DOHH2 (cell line): ENCODE measurements at regions not wholly inside any gene's neighbourhood (a gene's known extent, or its start where the extent isn't known, plus 50 kb on each side); places are given as distances from the start of the nearest gene placed in this dataset.

Experiments used
- H3F3A ChIP-seq: fragments of 200-600 bp; sonication (generic), shearing (Covaris generic); 2 replicates; pipeline ENCODE4 v1.6.0; 2016; ENCODE audit warnings: antibody characterized with exemption, mild to moderate bottlenecking; ENCODE audit not compliant: control insufficient read depth, insufficient read depth
- H3K27ac ChIP-seq: fragments of 200-600 bp; sonication (generic); 2 replicates; pipeline ENCODE4 v1.5.1; 2014; ENCODE audit warnings: low read depth, mild to moderate bottlenecking, low read length, moderate library complexity
- H3K27me3 ChIP-seq: fragments of 200-600 bp; sonication (generic); 2 replicates; pipeline ENCODE4 v1.6.1; 2014; ENCODE audit warnings: mild to moderate bottlenecking, low read length, mixed read lengths; ENCODE audit not compliant: control insufficient read depth
- H3K36me3 ChIP-seq: fragments of 200-600 bp; sonication (generic); 2 replicates; pipeline ENCODE4 v1.6.1; 2014; ENCODE audit warnings: mild to moderate bottlenecking, low read length, moderate library complexity, mixed read lengths; ENCODE audit not compliant: control insufficient read depth
- H3K4me1 ChIP-seq: fragments of 200-600 bp; sonication (generic); 2 replicates; pipeline ENCODE4 v1.6.1; 2014; ENCODE audit warnings: mild to moderate bottlenecking, low read length, mixed read lengths; ENCODE audit not compliant: control insufficient read depth
- H3K4me2 ChIP-seq: fragments of 200-600 bp; sonication (generic); 2 replicates; pipeline ENCODE4 v1.6.0; 2014; ENCODE audit warnings: mild to moderate bottlenecking, low read length, moderate library complexity
- H3K4me3 ChIP-seq: fragments of 200-600 bp; sonication (generic); 2 replicates; pipeline ENCODE4 v1.5.1; 2014; ENCODE audit warnings: mild to moderate bottlenecking, low read length, mixed read lengths
- H3K79me2 ChIP-seq: fragments of 200-600 bp; sonication (generic); 2 replicates; pipeline ENCODE4 v1.6.1; 2014; ENCODE audit warnings: mild to moderate bottlenecking, low read length, mixed read lengths; ENCODE audit not compliant: control insufficient read depth
- H3K9me2 ChIP-seq: fragments of 200-600 bp; sonication (generic); replicated peaks from 2 replicates; pipeline ENCODE4 v1.6.1; 2014; ENCODE audit warnings: mild to moderate bottlenecking, low read length, mixed read lengths; ENCODE audit not compliant: control insufficient read depth
- H3K9me3 ChIP-seq: fragments of 200-600 bp; sonication (generic); 2 replicates; pipeline ENCODE4 v1.6.1; 2014; ENCODE audit warnings: antibody characterized with exemption, low read length, mixed read lengths; ENCODE audit not compliant: control insufficient read depth, insufficient read depth
- H4K20me1 ChIP-seq: fragments of 200-600 bp; sonication (generic); 2 replicates; pipeline ENCODE4 v1.6.0; 2014; ENCODE audit warnings: low read depth, mild to moderate bottlenecking, antibody characterized with exemption, low read length, moderate library complexity; ENCODE audit not compliant: control insufficient read depth, insufficient read depth
- EZH2phosphoT487 ChIP-seq: fragments of 200-600 bp; sonication (generic); IDR thresholded peaks from 2 replicates; pipeline ENCODE4 v1.6.1; 2017; ENCODE audit warnings: borderline replicate concordance, mild to moderate bottlenecking, antibody characterized with exemption, low read length, moderate library complexity, mixed read lengths
- TF ChIP-seq, protein P1 (sequence below): fragments of 200-600 bp; sonication (generic); IDR thresholded peaks from one replicate; pipeline ENCODE4 v1.5.1; 2014; ENCODE audit warnings: antibody characterized with exemption, mild to moderate bottlenecking, low read depth, low read length; ENCODE audit not compliant: poor library complexity, severe bottlenecking

DNA sequence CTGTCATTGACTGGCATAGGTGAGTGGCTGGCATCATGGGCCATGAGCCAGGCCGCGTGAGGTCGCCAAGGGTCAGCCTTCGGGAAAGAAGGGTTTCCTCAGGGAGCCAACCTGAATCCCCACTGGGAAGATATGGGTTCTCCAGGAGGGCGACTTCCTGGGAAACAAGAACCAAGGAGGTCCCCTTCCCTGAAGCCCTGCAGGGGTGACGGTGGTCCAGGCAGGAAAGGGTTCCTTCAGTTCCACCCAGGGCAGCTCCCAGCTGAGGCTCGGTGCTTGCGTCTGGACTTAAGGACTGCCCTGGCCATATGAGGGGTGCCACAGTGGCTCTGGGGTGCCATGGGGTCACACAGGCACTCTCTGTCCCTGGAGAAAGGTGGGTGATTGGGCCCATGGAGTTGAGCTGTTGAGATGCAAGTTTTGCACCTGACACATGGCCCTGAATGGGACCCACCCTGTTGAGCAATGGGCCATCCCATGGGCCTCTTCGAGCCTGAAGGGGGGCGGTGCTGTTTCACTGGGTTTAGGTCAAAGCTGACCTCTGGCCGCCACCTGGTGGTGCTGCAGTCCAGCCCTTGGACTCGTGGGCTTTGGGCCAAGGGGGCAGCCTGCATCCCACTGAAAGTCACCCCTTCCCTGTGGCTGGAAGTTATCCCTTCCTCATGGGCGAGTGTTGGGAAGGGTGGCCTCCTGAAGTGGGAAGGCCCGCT is 228.1 kb downstream of the SNRPN start:
- Histone ChIP-seq H3F3A (no peaks in the 10 kb centered on the region), H3K9me3 (peaks cover 58% of the 10 kb centered on the region; the same call in 1 of the 2 replicates), H3K27me3 (no peaks in the 10 kb centered on the region), H3K4me3 (no peak overlapping the region), H3K79me2 (no peaks in the 10 kb centered on the region), H3K4me1 (no peaks in the 10 kb centered on the region), H3K36me3 (no peaks in the 10 kb centered on the region), H3K27ac (no peak overlapping the region), H3K4me2 (no peak overlapping the region), H3K9me2 (no peaks in the 10 kb centered on the region), H4K20me1 (no peaks in the 10 kb centered on the region)
- no peak for TF ChIP-seq EZH2phosphoT487
- TF ChIP-seq, protein P1, sequence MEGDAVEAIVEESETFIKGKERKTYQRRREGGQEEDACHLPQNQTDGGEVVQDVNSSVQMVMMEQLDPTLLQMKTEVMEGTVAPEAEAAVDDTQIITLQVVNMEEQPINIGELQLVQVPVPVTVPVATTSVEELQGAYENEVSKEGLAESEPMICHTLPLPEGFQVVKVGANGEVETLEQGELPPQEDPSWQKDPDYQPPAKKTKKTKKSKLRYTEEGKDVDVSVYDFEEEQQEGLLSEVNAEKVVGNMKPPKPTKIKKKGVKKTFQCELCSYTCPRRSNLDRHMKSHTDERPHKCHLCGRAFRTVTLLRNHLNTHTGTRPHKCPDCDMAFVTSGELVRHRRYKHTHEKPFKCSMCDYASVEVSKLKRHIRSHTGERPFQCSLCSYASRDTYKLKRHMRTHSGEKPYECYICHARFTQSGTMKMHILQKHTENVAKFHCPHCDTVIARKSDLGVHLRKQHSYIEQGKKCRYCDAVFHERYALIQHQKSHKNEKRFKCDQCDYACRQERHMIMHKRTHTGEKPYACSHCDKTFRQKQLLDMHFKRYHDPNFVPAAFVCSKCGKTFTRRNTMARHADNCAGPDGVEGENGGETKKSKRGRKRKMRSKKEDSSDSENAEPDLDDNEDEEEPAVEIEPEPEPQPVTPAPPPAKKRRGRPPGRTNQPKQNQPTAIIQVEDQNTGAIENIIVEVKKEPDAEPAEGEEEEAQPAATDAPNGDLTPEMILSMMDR = no peak

DNA sequence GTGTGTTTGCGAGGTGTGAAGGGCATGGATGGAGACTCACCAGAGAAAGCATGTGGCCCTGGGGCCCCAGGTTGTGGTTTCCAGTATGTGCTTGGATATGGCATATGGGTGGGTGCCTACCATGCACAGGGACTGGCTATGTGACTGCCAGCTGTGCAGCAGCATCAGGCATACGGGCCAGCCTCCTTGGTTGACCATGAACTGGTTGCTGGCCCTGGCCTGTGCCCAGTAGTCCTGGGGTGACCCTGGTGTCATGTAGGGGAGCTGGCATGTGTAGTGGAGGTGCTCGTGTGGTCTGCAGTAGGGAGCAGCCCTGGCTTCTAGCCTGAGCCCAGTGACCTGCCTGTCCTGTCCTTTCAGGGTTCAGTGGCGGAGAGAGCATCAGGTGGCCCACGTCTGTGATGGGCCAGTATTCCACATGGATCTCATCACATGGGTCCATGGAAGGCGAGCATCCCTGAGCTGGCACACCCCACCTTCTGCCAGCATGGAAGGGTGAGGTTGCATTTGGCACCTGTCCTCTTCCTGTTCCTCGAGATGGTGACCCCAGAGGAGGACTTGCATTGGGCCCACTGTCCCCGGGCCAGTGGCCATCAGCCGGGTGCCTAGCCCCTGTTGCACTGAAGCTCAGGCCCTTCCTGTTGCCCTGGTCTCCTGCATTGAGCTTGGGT is 228.9 kb downstream of the SNRPN start:
- no peak overlapping the region for H3K27ac ChIP-seq
- no peak overlapping the region for H3K4me3 ChIP-seq
- no peaks in the 10 kb centered on the region for H4K20me1 ChIP-seq
- TF ChIP-seq, protein P1 = no peak
- no peak for TF ChIP-seq EZH2phosphoT487
- no peaks in the 10 kb centered on the region for H3K36me3 ChIP-seq
- no peaks in the 10 kb centered on the region for H3K27me3 ChIP-seq
- H3K9me2 ChIP-seq = no peaks in the 10 kb centered on the region
- no peaks in the 10 kb centered on the region for H3K79me2 ChIP-seq
- no peaks in the 10 kb centered on the region for H3F3A ChIP-seq
- H3K9me3 ChIP-seq = peaks cover 57% of the 10 kb centered on the region; the same call in 1 of the 2 replicates
- H3K4me2 ChIP-seq = no peak overlapping the region
- no peaks in the 10 kb centered on the region for H3K4me1 ChIP-seq

DNA sequence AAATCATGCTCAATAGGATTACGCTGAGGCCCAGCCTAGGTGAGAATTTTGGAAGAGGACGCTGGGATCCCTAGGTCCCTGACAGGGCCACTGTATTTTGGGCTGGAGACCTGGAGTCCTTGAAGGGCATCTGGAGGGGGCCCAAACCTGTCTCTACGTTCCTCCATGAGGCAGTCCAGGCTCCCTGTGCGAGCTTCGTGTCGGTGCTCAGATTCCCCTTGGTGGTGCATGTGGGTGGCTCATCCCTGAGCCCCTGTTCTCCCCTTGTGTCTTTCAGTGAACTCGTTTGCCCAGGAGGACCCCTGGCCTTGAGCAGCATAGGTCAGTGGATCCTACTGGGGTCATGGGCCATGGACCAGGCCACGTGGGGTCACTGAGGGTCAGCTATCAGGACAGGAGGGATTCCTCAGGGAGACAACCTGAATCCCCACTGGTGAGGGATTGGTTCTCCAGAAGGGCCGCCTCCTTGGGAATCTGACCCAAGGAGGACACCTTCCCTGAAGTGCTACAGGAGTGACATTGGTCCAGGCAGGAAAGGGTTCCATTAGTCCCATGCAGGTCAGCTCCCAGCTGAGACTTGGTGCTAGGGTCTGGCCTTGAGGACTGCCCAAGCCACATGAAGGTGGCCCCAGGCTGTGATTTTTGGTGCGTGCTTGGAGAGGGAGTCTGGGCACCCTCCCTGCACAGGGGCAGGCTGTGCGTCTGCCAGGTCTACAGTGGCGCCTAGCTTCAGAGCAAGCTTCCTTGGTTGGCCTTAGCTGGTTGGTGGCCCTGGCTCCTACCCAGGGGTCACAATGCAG is 229.8 kb downstream of the SNRPN start:
- Histone ChIP-seq H3K4me2 (no peak overlapping the region), H3K4me3 (no peak overlapping the region), H3K9me3 (peaks cover 59% of the 10 kb centered on the region; the same call in 1 of the 2 replicates), H3K27me3 (no peaks in the 10 kb centered on the region), H3F3A (no peaks in the 10 kb centered on the region), H3K9me2 (no peaks in the 10 kb centered on the region), H3K36me3 (no peaks in the 10 kb centered on the region), H3K79me2 (no peaks in the 10 kb centered on the region), H3K4me1 (no peaks in the 10 kb centered on the region), H3K27ac (no peak overlapping the region), H4K20me1 (no peaks in the 10 kb centered on the region)
- TF ChIP-seq, protein P1 = no peak
- TF ChIP-seq EZH2phosphoT487 = no peak
